UCSD-AML1 (cell line): ENCODE measurements at regions not wholly inside any gene's neighbourhood (a gene's known extent, or its start where the extent isn't known, plus 50 kb on each side); places are given as distances from the start of the nearest gene placed in this dataset.

Source experiments
- DNase-seq: peaks from one replicate; lab custom pipeline; 2025; ENCODE audit not compliant: unreplicated experiment; lab: John Stamatoyannopoulos, UW

DNA sequence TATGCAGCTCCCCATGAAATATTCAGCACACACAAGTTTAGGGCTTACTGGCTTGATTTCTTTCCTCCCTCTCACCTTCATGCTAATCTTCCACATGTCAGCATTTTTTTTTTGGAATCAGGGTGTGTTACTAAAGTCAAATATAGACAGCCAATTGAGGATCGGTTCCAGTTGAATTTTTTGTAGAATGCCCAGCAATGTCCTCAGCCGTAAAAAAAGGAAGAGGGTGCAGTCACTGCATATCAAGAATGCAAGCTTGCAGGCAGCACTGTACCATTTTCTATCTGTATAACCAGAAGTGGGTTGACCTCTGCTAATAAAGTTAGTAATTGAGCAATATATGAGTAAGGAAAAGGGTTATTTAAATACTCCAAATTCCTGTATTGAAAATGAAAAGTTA, 51.4 kb upstream of the CHMP2B start:
- DNase-seq = no peak

DNA sequence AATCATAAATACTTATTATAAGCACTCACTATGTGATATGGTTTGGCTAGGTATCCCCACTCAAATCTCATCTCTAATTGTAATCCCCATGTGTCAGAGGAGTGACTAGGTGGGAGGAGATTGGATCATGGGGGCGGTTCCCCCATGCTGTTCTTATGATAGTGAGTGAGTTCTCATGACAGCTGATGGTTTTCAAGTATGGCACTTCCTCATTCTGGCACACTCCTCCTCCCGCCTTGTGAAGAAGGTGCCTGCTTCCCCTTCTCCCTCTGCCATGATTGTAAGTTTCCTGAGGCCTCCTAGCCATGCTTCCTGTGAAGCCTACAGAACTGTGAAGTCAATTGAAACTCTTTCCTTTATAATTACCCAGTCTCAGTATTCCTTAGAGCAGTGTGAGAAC, 53.3 kb upstream of the CHMP2B start:
- DNase-seq = peak; percentile 9

DNA sequence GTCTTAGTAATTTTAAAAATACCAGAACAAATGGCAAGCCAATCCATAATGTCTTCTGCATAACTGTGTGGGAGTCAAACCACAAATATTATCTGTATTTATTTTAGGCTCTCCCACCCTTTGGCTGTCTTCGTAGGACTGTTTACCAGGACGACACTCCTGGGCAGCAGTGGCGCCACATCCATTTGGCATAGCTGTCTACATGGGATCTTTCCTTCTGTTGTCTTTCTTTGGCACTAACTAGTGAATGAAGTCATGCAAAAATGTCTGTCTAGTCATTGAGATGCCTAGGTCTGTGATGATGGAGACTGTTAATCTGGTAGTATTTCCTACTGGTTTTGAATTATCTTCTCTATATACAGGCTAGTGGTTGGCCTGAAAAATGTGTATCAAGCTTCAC, 54.0 kb upstream of the CHMP2B start:
- no peak for DNase-seq

DNA sequence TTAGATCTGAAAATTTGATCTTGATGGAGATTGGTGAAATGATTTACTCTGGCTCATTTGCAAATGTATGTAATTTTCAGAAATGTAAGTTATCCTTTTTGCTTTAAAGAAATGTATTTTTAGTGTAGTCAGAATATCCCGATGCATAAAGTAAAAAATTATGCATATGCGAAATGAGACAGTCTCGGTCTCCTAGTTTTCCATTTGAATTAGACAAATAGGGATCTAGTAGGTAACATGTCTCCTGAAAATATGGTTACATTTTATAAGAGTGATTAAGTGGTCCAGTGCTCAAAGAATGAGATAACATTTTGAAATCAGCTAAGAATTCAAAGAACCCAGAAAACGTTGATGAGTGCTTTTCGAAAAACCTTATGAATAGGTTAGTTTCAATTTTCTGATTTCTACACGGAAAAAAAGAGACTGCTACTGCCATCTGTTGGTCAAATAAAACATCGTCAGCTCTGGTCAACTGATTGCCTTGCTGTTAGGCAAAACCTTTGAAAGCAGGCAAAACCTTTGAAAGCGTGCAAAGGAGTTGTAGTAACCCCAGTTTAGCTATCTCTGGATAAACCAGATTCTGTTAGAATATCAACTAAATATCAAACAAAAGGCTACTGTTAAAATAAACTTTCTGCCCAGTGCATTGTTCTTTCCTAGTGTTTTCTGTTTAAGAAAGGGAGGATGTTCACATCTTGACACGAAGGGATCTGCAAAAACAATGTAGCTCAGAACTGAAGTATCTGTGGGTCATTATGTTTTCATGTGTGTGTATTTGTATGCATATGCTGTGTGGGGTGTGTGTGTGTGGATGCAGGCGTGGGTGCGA, 59.3 kb upstream of the CHMP2B start:
- no peak for DNase-seq

DNA sequence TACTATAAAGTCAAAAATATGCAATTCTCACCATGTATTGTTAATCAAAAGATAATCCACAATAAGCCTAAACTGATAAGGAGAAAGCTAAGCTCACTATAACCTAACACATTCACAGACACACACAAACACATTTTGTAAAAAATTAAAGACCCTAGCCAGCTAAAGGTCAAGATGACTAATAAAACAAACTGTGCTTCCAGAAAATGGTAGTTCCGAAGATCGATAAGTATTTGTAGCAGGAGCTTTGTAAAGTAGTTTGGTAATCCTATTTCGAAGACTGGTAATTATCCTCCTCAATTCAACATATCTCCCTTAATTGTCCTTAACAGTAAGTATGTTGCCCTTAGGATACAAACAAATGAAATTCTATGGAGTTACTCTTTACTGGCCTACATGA, 62.9 kb upstream of the CHMP2B start:
- DNase-seq = no peak

DNA sequence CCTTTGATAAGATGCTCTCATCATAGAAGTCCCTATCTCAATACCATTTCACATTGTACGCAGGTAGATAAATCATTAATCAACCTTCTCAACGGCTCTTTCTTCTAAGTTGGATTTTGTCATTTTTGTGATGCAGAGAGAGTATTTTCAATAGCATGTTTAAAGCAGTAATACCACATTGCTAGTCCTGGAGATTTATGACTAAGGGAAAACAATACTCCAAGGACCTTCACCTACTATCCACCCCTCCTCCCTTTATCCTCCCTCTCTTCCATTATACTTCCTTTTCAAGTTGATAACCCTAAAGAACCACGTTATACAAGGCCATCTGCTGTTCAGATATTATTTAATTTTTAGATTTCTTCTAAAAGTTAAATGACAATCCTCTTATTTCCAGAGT, 65.3 kb upstream of the CHMP2B start:
- no peak for DNase-seq

DNA sequence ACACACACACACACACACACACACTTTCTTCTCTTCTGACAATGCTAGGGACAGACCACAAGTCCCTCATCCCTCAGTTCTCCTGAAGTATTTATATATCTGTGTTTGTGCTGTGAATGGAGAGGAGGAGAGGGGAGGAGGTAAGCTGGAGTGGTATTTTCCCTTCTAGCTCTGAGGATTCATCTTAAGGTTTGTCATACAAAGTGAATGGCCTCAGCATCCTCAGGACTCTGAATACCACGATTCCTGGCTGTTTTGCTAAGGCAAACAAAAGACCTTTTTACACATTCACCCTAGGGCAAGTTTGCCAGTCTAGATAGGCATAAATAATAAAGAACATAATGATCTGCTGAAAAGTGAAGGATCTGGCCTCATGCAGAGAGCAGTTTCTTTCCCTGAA, 65.7 kb upstream of the CHMP2B start:
- no peak for DNase-seq

DNA sequence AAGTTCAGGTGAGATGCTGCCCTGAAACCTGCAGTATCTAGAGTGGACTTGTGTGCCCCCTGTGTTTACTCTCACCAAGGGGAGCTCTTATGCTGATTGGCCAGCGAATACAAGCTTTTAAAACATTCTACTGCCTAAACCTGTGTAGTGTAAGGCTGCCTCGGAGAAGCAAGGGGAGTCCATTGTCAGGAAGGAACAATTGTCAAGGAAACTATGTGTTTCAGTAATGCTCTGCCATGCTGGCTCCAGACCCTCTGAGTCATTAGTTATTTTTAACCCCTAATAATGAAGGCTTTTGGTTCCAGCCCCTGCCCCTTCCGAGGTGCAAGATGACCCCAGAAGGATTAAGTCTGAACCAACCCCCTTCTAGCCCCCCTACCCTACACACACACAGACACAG, 66.1 kb upstream of the CHMP2B start:
- no peak for DNase-seq

DNA sequence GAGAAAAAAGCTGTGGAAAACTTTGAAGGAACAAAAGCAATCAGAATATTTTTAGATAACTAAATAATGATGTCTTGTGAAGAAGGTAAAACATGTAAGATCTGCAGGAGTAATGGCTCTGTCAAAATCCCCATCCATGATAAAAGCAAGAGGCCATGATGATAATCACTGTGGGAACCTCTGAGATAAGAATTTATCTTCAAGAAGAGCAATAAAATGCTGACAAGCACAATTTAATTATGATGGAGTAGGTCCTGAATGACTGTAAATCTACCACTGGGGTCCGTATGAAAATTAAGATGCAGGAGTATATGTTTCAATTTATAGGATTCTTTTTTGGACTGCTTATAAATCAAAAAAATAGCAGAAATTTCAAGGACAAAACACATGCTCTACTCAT, 68.3 kb upstream of the CHMP2B start:
- DNase-seq = no peak

DNA sequence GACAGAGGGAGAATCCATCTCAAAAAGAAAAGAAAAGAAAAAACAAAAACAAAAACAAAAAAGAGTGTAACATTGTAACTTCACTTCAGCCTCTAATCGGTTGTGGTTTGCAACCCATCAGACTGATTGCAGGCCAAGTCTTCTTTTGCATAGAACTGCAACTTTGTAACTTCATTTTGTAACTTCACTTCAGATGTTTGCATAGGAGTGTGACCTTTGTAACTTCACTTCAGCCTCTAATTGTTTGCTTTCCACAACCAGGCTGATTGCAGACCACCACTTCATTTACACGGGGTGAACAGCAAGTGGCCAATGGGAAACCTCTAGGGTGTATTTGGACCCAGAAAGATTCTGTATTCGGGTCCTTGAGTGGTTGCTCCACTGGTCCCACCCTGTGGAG, 79.1 kb upstream of the CHMP2B start:
- DNase-seq = no peak

DNA sequence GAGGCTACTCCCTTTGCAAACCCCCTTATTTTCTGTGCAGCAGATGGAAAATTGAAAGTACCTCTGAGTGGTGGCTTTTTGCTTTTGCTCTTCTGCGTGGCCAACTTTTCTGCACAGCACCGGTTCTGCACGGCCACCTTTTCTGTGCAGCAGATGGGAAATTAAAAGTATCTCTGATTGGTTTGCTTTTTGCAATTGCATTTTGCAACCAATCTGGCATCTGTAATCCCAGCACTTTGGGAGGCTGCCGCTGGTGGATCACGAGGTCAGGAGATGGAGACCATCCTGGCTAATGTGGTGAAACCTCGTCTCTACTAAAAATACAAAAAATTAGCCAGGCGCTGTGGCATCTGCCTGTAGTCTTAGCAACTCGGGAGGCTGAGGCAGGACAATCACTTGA, 79.5 kb upstream of the CHMP2B start:
- DNase-seq = no peak

DNA sequence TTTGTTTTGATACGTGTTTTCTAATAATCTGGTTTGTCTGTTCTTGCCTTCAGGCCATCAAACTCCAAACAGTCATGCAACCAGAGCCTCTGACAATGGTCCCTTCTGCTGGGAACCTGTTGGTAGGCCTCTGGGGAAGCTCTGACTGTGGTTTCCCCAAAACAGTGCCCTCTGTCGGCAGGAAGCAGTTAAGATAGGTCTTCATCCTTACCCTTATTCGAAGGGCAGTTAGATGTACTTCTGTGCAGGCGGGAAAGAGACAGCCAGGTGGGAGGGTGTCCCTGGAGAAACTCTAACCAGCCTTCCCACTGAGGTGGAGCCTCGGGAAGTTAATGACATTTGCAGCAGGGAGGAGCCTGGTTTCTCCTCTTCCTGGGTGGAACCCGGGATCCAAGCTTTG, 81.6 kb upstream of the CHMP2B start:
- DNase-seq = peak; percentile 9

DNA sequence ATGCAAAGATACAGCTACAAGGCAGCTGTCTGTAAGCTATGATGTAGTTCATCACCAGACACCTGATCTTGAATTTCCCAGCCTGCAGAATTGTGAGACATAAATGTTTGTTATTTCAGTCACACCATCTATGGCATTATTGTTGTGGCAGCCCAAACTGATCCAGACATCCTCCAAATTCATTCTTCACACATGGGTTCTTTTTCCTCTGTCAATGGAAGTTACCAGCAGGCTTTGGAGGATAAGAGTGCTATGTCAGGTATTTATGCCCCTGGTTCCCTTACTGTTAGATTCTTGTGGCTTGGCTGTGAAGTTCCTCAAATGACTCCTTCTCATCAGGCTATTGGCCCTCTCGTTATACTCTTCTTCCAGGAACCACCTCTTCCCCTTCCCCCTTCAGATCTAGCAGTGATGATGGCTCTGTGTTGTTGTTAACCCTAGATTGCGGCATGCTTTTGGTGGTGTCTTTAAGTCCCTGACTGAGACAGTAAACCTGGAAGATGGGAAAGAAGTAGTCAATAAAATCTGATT, 91.0 kb upstream of the CHMP2B start:
- no peak for DNase-seq

DNA sequence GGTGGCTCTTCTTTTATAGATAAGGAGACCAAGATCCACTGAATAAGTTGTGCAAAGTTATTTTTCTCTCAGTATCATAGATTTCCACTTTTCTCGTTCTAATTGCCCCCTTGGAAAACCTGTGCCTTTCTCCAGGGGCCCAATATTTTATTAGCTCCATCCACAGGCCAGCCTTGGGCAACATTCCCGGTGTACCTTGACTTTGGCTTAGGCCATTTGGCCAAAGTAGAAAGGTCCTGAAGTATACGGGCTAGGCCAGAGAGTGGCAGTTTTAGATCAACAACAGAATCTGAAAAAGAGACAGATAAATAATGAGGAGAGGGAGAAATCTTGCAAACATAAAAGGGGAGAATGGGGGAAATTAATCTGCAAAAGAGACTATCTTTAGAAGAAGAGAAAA, 91.7 kb upstream of the CHMP2B start:
- DNase-seq = no peak

DNA sequence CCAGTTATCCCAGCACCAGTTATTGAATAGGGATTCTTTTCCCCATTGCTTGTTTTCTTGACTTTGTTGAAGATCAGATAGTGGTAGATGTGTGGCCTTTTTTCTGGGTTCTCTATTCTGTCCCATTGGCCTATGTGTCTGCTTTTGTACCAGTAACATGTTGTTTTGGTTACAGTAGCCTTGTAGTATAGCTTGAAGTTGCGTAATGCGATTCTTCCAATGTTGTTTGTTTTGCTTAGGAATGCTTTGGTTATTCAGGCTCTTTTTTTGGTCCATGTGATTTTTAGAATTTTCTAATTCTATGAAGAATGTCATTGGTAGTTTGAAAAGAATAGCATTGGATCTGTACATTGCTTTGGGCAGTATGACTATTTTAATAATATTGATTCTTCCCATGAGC, 94.3 kb upstream of the CHMP2B start:
- no peak for DNase-seq

DNA sequence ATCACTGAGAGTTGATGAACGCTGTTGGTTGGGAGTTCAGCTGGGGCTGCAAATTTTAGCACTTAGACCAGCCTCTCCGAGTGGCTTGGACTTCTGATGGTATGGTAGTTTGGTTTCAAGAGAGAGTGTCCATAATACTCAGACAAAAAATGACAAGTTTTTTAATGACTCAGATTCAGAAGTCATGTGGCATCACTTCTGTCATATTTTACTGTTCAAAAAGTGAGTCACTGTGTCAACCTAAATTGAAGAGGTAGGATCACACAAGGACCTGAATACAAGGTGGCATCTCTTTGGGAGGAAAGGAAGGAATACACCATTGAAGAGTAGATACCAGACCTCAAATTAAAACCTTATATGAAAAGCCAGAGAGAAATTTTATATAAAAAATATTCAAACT, 99.1 kb upstream of the CHMP2B start:
- DNase-seq = no peak

DNA sequence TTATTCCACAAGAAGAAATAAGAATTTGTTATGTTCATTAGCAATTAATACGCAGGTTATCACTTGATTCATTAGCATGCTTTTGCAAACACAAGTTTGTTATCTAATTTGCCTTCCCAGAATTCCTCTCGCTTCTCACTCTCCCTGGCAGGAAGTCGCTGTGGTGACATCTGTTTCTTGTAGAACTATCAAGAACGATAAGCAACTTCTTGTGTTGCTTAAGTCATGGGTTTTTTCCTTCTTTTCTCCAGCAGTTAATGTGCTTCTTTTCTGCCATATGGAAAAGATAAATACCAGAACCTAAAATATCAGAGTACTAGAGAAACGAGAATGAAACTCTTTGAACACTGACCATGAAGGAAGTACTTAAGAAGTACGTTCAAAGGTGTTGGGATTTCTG, 99.8 kb upstream of the CHMP2B start:
- no peak for DNase-seq

DNA sequence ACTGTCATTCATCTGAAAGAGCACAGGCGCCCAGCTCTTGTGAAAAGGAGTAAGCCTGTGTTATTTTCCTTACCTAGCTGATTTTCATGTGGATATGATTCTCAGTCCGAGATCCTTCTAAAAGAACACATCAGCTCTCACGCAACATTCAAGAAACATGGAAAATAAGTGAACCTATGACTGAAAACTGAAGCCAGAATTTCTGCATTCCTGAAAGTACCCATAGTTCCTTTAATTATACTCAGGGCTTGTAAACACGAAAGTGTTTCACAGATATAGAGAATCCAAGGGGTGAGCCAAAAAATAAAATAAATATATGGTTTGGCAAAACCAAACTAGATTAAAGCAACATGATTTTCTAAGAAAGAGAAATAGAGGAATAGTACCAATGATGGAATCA, 100.8 kb upstream of the CHMP2B start:
- no peak for DNase-seq

DNA sequence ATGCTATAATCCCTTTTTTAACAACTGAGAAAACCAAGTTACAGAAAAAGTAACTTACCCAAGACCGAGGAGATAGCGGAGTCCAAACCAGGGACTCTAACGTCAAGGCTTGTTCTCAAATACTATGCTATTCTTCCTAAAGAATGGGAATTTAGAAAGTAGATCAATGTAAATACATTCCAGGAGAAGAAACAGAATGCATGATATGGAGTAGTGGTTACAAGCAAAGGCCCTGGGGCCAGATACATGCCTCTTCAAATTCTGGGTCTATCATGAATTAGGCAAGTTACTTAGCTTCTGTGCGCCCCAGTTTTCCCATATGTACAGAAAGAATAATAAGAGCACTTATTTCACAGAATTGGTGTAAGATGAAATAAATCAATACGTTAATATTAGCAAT, 102.0 kb upstream of the CHMP2B start:
- no peak for DNase-seq

DNA sequence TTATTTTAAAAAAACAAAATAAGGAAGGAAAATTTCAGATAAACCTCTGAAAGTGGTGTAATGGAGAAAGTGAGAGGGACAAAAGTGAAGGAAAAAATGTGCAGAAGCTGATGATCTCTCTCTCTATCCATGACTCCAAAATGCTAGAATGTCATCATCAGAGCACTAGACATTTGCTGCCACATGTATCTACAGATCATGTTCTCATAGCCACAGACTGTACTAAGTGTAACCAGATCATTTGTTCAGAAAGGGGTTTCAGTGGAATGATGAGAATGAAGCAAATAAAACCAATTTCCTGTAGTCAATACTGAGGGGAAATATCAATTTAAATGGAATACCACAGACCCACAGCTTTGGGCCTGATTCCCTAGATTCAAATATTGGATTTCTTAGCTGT, 104.3 kb upstream of the CHMP2B start:
- no peak for DNase-seq

DNA sequence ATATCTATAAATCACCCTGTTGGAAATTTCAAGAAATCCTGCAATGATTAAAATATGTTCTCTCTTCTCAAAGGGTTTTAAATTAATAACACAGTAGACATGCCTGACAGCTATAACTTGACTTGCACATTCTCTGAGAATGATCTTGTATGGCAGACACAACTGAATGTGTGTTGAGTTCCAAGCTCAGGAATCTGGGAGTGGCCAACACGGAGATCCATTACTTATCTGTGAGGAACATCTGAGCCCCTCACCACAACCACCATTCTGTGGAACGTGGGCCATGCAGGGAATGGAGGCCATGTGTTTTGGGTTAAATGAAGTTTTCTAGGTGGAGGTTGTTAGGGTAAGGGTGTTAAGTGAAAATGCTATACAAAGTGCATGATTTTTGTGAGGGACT, 105.3 kb upstream of the CHMP2B start:
- DNase-seq = no peak

DNA sequence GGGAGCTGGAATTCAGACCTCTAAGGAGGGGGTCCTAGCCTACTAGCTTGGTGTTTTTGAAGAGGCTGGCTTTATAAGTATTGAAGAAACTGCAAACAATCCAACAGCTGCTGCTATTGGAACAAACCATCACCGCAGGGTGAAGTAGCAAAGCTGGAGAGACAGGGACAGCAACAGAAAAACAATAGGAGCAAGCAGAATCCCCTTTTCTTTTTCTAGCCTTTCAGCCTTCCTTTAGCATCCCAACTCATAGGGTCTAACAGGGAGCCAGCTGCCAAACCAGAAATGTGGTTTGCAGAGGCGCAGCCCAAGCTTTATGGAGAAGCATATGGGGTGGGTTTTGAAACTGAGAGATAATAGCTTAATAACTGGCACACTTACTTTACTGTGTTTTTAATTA, 106.2 kb upstream of the CHMP2B start:
- DNase-seq = no peak

DNA sequence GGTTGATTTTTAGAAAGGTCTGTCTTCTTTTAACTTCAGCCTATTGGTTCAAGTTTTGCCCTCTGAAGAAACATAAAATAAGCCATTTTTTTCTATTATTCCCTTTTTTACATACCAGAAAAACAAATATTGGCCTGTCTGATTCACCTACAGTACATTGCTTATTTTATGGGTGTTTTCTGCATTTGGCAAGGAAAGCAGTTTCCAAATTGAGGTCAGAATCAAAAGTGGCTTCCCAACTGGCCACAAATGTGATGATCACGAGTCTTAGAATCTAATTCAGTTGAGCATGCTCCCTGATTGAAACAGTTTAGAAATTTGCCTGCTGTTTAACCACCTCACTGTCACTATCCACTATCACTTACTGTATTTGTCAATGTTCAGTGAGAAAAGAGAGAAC, 106.9 kb upstream of the CHMP2B start:
- no peak for DNase-seq
